ENCODE measurements at regions not wholly inside any gene's neighbourhood (a gene's known extent, or its start where the extent isn't known, plus 50 kb on each side); places are given as distances from the start of the nearest gene placed in this dataset.
"Not testable (repeated sequence)": the region's sequence is repeated elsewhere in the genome, so short reads cannot be mapped to it uniquely, and the experiment has no call there.

GRCh38 chr17:83203472-83204221 lies 124.2 kb downstream of the METRNL start:
- no peak for DNase-seq (ENCODE audit: low read depth)
- TF ChIP-seq, protein P1, sequence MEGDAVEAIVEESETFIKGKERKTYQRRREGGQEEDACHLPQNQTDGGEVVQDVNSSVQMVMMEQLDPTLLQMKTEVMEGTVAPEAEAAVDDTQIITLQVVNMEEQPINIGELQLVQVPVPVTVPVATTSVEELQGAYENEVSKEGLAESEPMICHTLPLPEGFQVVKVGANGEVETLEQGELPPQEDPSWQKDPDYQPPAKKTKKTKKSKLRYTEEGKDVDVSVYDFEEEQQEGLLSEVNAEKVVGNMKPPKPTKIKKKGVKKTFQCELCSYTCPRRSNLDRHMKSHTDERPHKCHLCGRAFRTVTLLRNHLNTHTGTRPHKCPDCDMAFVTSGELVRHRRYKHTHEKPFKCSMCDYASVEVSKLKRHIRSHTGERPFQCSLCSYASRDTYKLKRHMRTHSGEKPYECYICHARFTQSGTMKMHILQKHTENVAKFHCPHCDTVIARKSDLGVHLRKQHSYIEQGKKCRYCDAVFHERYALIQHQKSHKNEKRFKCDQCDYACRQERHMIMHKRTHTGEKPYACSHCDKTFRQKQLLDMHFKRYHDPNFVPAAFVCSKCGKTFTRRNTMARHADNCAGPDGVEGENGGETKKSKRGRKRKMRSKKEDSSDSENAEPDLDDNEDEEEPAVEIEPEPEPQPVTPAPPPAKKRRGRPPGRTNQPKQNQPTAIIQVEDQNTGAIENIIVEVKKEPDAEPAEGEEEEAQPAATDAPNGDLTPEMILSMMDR (IDR thresholded peaks at IDR 0.05; ENCODE audit: insufficient read depth, low read depth, low read length, missing control alignments), result no peak
- H3K4me3 ChIP-seq (ENCODE audit: low read depth, low read length), result no peak overlapping the region

DNA sequence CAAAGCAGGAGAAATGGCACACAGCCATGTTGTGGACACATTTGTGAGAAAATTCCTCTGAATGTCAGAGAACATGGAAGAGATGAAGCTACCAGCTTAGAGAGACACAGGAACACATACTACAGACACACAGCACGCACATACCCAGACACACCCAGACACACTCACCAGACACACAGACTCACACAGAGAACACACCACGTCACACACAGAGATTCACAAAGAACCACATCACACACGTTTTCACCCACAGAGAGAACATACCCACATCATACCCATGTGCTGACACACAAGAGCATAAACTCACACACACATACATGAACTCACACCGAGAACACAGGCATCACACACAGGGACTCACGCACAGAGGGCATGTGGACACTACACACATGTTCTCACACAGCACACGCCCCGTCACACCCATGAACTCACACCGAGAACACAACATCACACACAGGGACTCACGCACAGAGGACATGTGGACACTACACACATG lies 124.9 kb downstream of the METRNL start:
- H3K4me3 ChIP-seq (ENCODE audit: low read depth, low read length), result no peak overlapping the region
- DNase-seq (ENCODE audit: low read depth), result no peak
- TF ChIP-seq, protein P1 (IDR thresholded peaks at IDR 0.05; ENCODE audit: insufficient read depth, low read depth, low read length, missing control alignments), result no peak

DNA sequence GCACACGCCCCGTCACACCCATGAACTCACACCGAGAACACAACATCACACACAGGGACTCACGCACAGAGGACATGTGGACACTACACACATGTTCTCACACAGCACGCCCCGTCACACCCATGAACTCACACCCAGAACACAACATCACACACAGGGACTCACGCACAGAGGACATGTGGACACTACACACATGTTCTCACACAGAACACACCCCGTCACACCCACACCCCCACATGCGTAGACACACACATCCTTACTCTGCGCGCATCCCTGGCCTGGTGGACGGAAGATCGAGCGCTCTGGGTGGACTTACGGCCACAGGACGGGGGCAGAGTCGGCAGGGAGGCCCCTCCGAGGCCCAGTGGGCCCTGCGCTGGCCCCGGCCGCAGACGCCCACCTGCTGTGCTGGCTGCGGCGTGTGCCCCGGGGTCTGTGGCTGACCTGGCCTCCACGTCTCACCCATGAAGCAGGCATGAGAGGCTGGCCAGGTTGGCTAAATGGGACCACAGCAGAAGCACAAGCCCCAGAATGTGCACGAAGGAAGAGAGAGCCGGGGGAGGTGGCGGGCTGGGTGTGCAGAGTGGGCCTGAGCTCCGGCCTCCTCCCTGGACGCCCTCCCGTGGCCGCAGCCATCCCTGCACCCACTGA lies 125.5 kb downstream of the METRNL start:
- DNase-seq (ENCODE audit: low read depth); H3K4me3 ChIP-seq (ENCODE audit: low read depth, low read length): not testable (repeated sequence)

DNA sequence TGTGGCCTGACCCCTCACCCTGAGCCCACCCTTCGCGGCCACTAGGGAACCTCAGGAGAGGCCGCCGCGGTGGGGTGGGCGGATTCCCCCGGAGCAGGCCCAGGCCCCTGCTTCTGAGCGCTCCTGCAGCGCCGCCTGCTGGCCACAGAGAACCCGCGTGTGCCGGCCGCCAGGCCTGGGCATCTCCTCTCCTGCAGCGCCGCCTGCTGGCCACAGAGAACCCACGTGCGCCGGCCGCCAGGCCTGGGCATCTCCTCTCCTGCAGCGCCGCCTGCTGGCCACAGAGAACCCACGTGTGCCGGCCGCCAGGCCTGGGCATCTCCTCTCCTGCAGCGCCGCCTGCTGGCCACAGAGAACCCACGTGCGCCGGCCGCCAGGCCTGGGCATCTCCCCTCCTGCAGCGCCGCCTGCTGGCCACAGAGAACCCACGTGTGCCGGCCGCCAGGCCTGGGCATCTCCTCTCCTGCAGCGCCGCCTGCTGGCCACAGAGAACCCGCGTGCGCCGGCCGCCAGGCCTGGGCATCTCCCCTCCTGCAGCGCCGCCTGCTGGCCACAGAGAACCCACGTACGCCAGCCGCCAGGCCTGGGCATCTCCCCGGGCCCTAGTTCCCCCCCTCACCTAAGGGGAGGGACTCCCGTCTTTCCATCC lies 126.1 kb downstream of the METRNL start:
- TF ChIP-seq, protein P1 (IDR thresholded peaks at IDR 0.05; ENCODE audit: insufficient read depth, low read depth, low read length, missing control alignments), result peak; percentile 44
- DNase-seq (ENCODE audit: low read depth), result peak; percentile 79
- not testable (repeated sequence) for H3K4me3 ChIP-seq (ENCODE audit: low read depth, low read length)

DNA sequence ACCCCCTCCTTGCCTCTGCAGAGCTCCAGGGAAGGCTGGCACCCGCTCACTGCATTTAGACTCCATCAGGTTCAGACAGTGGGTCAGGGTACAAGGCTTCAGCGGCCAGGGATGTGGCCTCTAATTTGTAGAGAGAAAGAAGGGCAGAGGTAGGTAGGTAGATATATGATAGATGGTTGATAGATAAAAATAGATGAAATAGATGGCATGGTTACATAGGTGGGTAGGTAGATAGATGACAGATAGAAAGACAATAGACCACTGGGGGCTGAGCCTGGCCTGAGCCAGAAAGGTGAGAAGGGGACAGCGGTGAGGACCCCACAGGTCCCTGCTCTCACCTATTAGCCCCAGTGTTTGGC lies 126.6 kb downstream of the METRNL start:
- not testable (repeated sequence) for H3K4me3 ChIP-seq (ENCODE audit: low read depth, low read length); DNase-seq (ENCODE audit: low read depth)

DNA sequence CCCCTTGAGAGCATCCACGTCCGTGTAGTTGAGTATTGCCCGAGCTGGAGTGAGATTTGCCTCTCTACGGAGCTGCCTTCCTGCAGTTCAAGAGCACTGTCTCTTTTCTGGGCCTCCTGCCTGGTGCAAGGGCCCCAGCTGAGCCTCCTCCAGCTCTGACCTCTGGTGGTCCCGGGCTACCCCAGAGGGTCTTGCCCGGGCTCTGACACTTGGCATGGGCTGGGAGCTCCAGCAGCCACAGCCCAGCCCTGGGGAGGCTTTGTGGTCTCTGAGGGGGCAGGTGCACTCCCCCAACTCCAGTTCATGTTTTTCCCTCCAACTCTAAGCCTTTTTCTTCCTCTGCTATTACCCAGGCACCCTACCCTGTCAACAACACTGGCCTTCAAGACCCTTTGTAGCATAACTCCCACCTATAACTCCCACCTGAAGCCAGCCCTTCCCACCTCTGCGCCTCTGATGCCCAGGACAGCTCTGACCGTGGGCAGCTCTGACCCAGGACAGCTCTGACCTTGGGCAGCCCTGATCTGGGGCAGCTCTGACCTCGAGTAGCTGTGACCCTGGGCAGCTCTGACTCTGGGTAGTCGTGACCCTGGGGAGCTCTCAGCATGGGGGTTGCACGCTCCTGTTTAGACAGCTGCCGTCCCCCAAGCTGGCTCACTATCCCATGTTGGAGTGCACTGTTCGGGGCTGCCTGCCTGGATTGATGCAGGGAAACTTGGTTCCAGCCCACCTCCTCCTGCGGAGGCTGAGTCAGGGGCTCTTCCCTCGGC lies 127.6 kb downstream of the METRNL start:
- DNase-seq (ENCODE audit: low read depth); H3K4me3 ChIP-seq (ENCODE audit: low read depth, low read length): not testable (repeated sequence)

- H3K4me3 ChIP-seq (ENCODE audit: low read depth, low read length), result not testable (repeated sequence)
- peak; percentile 68 for DNase-seq (ENCODE audit: low read depth)
These were observed 167.6 kb downstream of the METRNL start for GRCh38 chr17:83247001-83247400.

Data from GM12865 (cell line).